Osteoblast (primary cell): ENCODE measurements at regions not wholly inside any gene's neighbourhood (a gene's known extent, or its start where the extent isn't known, plus 50 kb on each side); places are given as distances from the start of the nearest gene placed in this dataset.

Experiments used
- DNase-seq: peaks from one replicate; pipeline ENCODE4 v3.0.0; 2011; ENCODE audit warnings: low spot score, mixed read lengths; ENCODE audit not compliant: insufficient read length; ENCODE audit errors: missing footprints
- H2AFZ ChIP-seq: 2 replicates; pipeline ENCODE4 v1.6.0; 2011; ENCODE audit warnings: mild to moderate bottlenecking, low read length
- H3K27ac ChIP-seq: 2 replicates; pipeline ENCODE4 v1.5.1; 2011; ENCODE audit warnings: mild to moderate bottlenecking, low read depth, low read length, moderate library complexity
- H3K27me3 ChIP-seq: 2 replicates; pipeline ENCODE4 v1.6.0; 2012; ENCODE audit warnings: mild to moderate bottlenecking, control low read depth, inconsistent platforms, low read length, moderate library complexity; ENCODE audit not compliant: insufficient read depth
- H3K36me3 ChIP-seq: 2 replicates; pipeline ENCODE4 v1.5.1; 2011; ENCODE audit warnings: mild to moderate bottlenecking, low read length, control low read depth, moderate library complexity; ENCODE audit not compliant: insufficient read depth
- H3K4me1 ChIP-seq: 2 replicates; pipeline ENCODE4 v1.5.1; 2011; ENCODE audit warnings: mild to moderate bottlenecking, low read length, control low read depth, moderate library complexity; ENCODE audit not compliant: insufficient read depth
- H3K4me2 ChIP-seq: 2 replicates; pipeline ENCODE4 v1.6.0; 2011; ENCODE audit warnings: mild to moderate bottlenecking, low read length; ENCODE audit not compliant: insufficient read depth
- H3K4me3 ChIP-seq: fragments of 200-600 bp; sonication (generic); 3 replicates; pipeline ENCODE4 v1.5.1; 2012; ENCODE audit warnings: mild to moderate bottlenecking, low read length, inconsistent platforms; ENCODE audit not compliant: insufficient read depth
- H3K79me2 ChIP-seq: 2 replicates; pipeline ENCODE4 v1.6.0; 2012; ENCODE audit warnings: mild to moderate bottlenecking, low read length, control low read depth, inconsistent platforms; ENCODE audit not compliant: insufficient read depth
- H3K9me3 ChIP-seq: 2 replicates; pipeline ENCODE4 v1.5.1; 2011; ENCODE audit warnings: low read depth, low read length, control low read depth
- H4K20me1 ChIP-seq: 2 replicates; pipeline ENCODE4 v1.6.0; 2012; ENCODE audit warnings: mild to moderate bottlenecking, low read length, control low read depth; ENCODE audit not compliant: insufficient read depth
- CTCF ChIP-seq: IDR thresholded peaks from 2 replicates; pipeline ENCODE4 v1.5.1; 2011; ENCODE audit warnings: mild to moderate bottlenecking, low read depth, low read length, moderate library complexity; ENCODE audit errors: extremely low read depth

GRCh38 chr18:75827751-75828287 lies 400.3 kb upstream of the SMIM21 start:
- TF ChIP-seq CTCF, result no peak
- Histone ChIP-seq H3K36me3 (no peaks in the 10 kb centered on the region), H3K9me3 (no peaks in the 10 kb centered on the region)

GRCh38 chr18:75824661-75825060 lies 397.2 kb upstream of the SMIM21 start:
- Histone ChIP-seq H3K36me3 (no peaks in the 10 kb centered on the region), H3K27ac (no peak overlapping the region), H3K79me2 (no peaks in the 10 kb centered on the region), H3K9me3 (no peaks in the 10 kb centered on the region), H4K20me1 (no peaks in the 10 kb centered on the region), H3K4me2 (no peak overlapping the region), H3K4me1 (no peaks in the 10 kb centered on the region), H3K27me3 (no peaks in the 10 kb centered on the region), H2AFZ (no peak overlapping the region), H3K4me3 (no peak overlapping the region)
- DNase-seq, result no peak
- no peak for TF ChIP-seq CTCF

More at GRCh38 chr18:75827751-75828287, 400.3 kb upstream of the SMIM21 start:
- Histone ChIP-seq H3K79me2 (no peaks in the 10 kb centered on the region), H3K4me1 (no peaks in the 10 kb centered on the region), H3K27ac (no peak overlapping the region), H2AFZ (no peak overlapping the region), H4K20me1 (no peaks in the 10 kb centered on the region), H3K4me3 (no peak overlapping the region), H3K4me2 (no peak overlapping the region), H3K27me3 (no peaks in the 10 kb centered on the region)
- DNase-seq, result no peak

- Histone ChIP-seq H4K20me1 (no peaks in the 10 kb centered on the region), H3K79me2 (no peaks in the 10 kb centered on the region), H3K27me3 (no peaks in the 10 kb centered on the region), H2AFZ (no peak overlapping the region), H3K4me2 (no peak overlapping the region), H3K9me3 (no peaks in the 10 kb centered on the region), H3K36me3 (no peaks in the 10 kb centered on the region), H3K4me3 (no peak overlapping the region), H3K27ac (no peak overlapping the region), H3K4me1 (no peaks in the 10 kb centered on the region)
- TF ChIP-seq CTCF, result no peak
- DNase-seq, result no peak
Observed at GRCh38 chr18:75823471-75823870, 396.0 kb upstream of the SMIM21 start.

GRCh38 chr18:75818383-75818782 lies 390.9 kb upstream of the SMIM21 start:
- Histone ChIP-seq H3K27me3 (no peaks in the 10 kb centered on the region), H2AFZ (no peak overlapping the region), H3K4me3 (no peak overlapping the region), H3K79me2 (no peaks in the 10 kb centered on the region), H4K20me1 (no peaks in the 10 kb centered on the region), H3K9me3 (no peaks in the 10 kb centered on the region), H3K4me1 (no peaks in the 10 kb centered on the region), H3K27ac (no peak overlapping the region), H3K4me2 (no peak overlapping the region), H3K36me3 (no peaks in the 10 kb centered on the region)
- no peak for DNase-seq
- no peak for TF ChIP-seq CTCF
